Left lung (tissue), 4 donors: ENCODE measurements at regions not wholly inside any gene's neighbourhood (a gene's known extent, or its start where the extent isn't known, plus 50 kb on each side); places are given as distances from the start of the nearest gene placed in this dataset.
"Not testable (repeated sequence)": the region's sequence is repeated elsewhere in the genome, so short reads cannot be mapped to it uniquely, and the experiment has no call there.

ENCODE experiments used
- ATAC-seq: fragments of 200-7000 bp; cut with Tn5 transposase; one replicate; pipeline ENCODE4 v1.9.1; 2020; ENCODE audit warnings: moderate library complexity
- DNase-seq, 4 donors: peaks; one replicate each; pipeline ENCODE4 v3.0.0-alpha.2; 2013 to 2020
- H3K27ac ChIP-seq, 2 donors: fragments of 200-600 bp; sonication (generic) in 1 of 2; one replicate each; pipeline versions ENCODE4 v1.5.0 to v1.8.0; 2020 to 2021
- H3K27me3 ChIP-seq, 2 donors: fragments of 200-600 bp; sonication (generic) in 1 of 2; one replicate each; pipeline versions ENCODE4 v1.5.0 to v1.8.0; 2020 to 2021
- H3K36me3 ChIP-seq, 2 donors: fragments of 200-600 bp; sonication (generic) in 1 of 2; one replicate each; pipeline versions ENCODE4 v1.5.0 to v1.8.0; 2020 to 2021
- H3K4me1 ChIP-seq, 2 donors: fragments of 200-600 bp; one replicate each; pipeline ENCODE4 v1.8.0; 2021
- H3K4me3 ChIP-seq, 2 donors: fragments of 200-600 bp; sonication (generic) in 1 of 2; one replicate each; pipeline versions ENCODE4 v1.5.0 to v1.8.0; 2020 to 2021; ENCODE audit warnings: mild to moderate bottlenecking in 1 of 2
- H3K9me3 ChIP-seq, 2 donors: fragments of 200-600 bp; sonication (generic) in 1 of 2; one replicate each; pipeline versions ENCODE4 v1.5.0 to v1.8.0; 2020 to 2021
- CTCF ChIP-seq, 2 donors: fragments of 200-600 bp; sonication (generic) in 1 of 2; IDR thresholded peaks; one replicate each; pipeline versions ENCODE4 v1.5.0 to v1.8.0; 2021; ENCODE audit warnings: antibody characterized with exemption in 2 of 2
- intact Hi-C, 2 donors: fragments of 100-400 bp; cut with DNase I; formaldehyde crosslinking; loops; one replicate each; pipeline versions ENCODE4 v1.11.2 to v1.14.2; 2022
- donor health status: DM: no; HTN: yes; CAD: no.
- donor health status: DM: no; HTN: no; CAD: no.

DNA sequence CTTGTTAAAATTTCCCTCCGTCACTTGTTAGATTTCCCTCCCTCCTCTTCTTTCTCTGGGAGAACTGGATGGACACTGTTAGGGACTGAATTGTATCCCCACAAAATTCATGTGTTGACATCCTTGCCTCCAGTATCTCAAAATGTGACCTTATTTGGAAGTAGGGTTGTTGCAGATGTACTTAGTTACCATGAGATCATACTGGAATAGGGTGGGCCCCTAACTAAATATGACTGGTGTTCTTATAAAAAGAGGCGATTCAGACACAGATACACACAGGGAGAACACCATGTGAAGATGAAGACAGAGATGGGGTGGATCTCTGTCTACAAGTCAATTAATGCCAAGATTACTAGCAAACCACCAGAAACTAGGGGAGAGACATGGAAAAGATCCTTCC is 139.5 kb downstream of the ALDH8A1 start:
- no peak for ATAC-seq
- intact Hi-C loops: no loop called here

DNA sequence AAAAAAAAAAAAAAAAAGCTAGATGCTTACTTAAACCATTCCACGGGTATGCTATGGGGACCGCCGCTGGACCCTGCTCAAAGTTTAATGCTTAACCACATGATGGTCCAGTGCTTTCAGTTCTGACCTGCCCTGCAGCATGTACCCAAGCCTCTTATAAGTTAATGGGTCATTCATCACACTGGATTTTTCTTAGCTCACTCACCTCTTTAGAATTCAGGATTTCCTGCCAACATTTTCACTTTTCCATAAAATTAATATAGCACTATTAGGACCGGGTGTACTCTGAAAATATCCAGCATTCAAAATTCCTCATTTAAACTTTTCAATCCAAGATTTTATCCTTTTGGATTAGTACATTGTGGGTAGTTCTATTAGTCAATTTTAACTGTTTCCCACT is 140.8 kb downstream of the ALDH8A1 start:
- H3K27me3 ChIP-seq: no peaks in the 10 kb centered on the region
- H3K4me1 ChIP-seq: no peaks in the 10 kb centered on the region
- no peaks in the 10 kb centered on the region for H3K9me3 ChIP-seq
- no peak for ATAC-seq
- H3K27ac ChIP-seq: no peak overlapping the region
- no peak for DNase-seq
- intact Hi-C loops: no loop called here
- no peak overlapping the region for H3K4me3 ChIP-seq
- H3K36me3 ChIP-seq: no peaks in the 10 kb centered on the region
- no peak for TF ChIP-seq CTCF (IDR thresholded peaks at IDR 0.05)

More for the DNA sequence above, 139.5 kb downstream of the ALDH8A1 start:
- no peak overlapping the region for H3K4me3 ChIP-seq
- DNase-seq: no peak
- no peaks in the 10 kb centered on the region for H3K27me3 ChIP-seq
- H3K4me1 ChIP-seq: no peaks in the 10 kb centered on the region
- TF ChIP-seq CTCF (IDR thresholded peaks at IDR 0.05): no peak
- H3K27ac ChIP-seq: no peak overlapping the region
- H3K9me3 ChIP-seq: no peaks in the 10 kb centered on the region
- H3K36me3 ChIP-seq: no peaks in the 10 kb centered on the region

DNA sequence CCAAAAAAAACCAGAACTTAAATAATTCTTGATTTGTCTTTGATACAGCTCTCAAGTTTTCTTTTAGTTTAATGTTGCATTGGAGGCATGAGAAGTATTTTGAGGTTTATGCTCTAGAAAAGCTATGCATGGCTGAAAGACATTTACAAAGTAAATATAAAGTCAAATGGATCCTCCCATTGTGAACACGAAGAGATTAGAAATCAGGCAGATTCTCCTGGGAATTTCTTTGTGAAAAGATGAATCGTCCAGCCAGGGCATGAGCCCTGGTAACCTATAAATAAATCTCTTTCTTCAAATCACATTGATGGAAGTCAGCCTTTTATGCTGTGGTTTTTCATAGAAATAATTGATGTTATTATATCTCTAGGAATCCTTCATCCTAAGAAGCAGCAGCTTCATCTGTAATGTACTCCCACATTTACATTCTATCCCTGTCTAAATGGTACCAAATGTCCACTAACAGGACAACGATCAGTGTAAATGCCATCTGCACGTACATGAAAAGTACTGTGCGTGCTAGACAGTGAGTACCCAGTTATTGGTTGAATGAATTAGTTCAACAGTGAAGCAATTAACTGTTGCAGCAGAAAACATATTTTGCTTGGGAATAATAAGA is 143.6 kb downstream of the ALDH8A1 start:
- intact Hi-C loops: no loop called here
- DNase-seq (no peak), ATAC-seq (no peak)
- Histone ChIP-seq H3K4me1 (no peaks in the 10 kb centered on the region), H3K4me3 (no peak overlapping the region), H3K36me3 (no peaks in the 10 kb centered on the region), H3K9me3 (no peaks in the 10 kb centered on the region), H3K27me3 (no peaks in the 10 kb centered on the region), H3K27ac (no peak overlapping the region)
- no peak for TF ChIP-seq CTCF (IDR thresholded peaks at IDR 0.05)

GRCh38 chr6:134805168-134805567 is 144.7 kb downstream of the ALDH8A1 start:
- no peaks in the 10 kb centered on the region for H3K4me1 ChIP-seq
- no peak for TF ChIP-seq CTCF (IDR thresholded peaks at IDR 0.05)
- H3K36me3 ChIP-seq: no peaks in the 10 kb centered on the region
- H3K4me3 ChIP-seq: no peak overlapping the region
- no peak for DNase-seq
- ATAC-seq: no peak
- H3K9me3 ChIP-seq: no peaks in the 10 kb centered on the region
- no peaks in the 10 kb centered on the region for H3K27me3 ChIP-seq
- no peak overlapping the region for H3K27ac ChIP-seq
- intact Hi-C loops: no loop called here

DNA sequence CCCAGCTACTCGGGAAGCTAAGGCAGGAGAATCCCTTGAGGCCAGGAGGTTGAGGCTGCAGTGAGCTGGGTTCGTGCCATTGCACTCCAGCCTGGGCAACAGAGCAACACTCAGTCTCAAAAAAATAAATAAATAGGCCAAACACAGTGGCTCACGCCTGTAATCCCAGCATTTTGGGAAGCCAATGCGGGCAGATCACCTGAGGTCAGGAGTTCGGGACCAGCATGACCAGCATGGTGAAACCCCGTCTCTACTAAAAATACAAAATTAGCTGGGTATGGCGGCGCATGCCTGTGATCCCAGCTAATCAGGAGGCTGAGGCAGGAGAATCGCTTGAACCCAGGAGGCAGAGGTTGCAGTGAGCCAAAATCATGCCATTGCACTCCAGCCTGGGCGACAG is 145.6 kb downstream of the ALDH8A1 start:
- H3K27me3 ChIP-seq, DNase-seq, ATAC-seq, intact Hi-C loops, H3K4me3 ChIP-seq, H3K36me3 ChIP-seq, H3K4me1 ChIP-seq, H3K9me3 ChIP-seq, H3K27ac ChIP-seq: not testable (repeated sequence)

DNA sequence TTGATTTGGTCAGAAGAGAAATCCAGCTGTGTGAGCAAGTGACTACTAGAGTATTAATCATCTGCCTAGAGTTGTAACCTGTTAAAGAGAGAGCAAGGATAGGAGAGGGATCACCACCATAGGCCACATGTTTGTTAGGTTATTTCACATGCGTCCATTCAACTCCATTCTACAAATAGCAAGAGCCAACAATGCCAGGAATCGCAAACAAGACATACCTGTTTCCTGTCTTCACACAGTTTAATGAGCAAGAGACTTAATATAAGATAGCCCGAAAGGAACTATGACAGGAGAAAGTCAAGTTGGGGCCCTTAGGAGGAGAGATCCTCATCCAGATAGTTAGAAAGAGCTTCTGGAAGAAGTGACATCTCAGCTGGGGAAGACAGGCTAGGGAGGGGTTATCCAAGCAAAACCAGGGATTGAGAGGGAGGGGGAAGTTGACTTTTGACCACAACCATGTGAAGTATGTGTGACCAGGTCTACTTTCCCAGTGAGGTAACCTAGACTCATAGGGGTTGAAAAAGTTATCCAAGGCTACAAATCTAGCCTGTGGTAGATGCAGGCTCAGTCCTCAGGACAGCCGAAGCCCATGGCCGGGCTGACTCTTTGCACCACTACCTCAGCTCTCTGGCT is 147.4 kb downstream of the ALDH8A1 start:
- H3K36me3 ChIP-seq: no peaks in the 10 kb centered on the region
- no peak for DNase-seq
- no peaks in the 10 kb centered on the region for H3K27me3 ChIP-seq
- no peaks in the 10 kb centered on the region for H3K9me3 ChIP-seq
- no peak overlapping the region for H3K27ac ChIP-seq
- H3K4me3 ChIP-seq: no peak overlapping the region
- intact Hi-C loops: no loop called here
- no peaks in the 10 kb centered on the region for H3K4me1 ChIP-seq
- no peak for ATAC-seq
- TF ChIP-seq CTCF (IDR thresholded peaks at IDR 0.05): no peak
